ENCODE measurements at regions not wholly inside any gene's neighbourhood (a gene's known extent, or its start where the extent isn't known, plus 50 kb on each side); places are given as distances from the start of the nearest gene placed in this dataset.

- DNase-seq = no peak
Observed at GRCh38 chr2:146532509-146533147, 1312.2 kb upstream of the ACVR2A start.

- no peak for DNase-seq
Observed at GRCh38 chr2:146532009-146532408, 1312.8 kb upstream of the ACVR2A start.

DNA sequence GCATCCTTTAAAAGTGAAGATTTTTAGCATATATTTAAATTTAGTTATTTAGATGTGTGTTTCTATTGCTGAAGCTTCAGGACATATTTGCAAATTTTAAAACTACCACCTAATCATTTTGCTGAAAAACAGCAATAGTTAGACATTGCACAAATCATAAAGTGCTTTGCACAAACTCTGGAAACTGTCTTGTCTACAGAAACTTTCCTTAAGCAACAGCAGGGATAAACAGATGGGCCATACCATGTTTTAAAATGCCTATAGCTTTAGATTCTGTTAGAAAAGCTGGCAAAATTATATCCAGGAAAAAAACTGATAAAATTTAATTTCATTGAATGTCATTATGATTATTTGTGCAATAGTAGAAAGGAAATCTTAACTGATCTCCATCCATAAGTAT is 1313.9 kb upstream of the ACVR2A start:
- DNase-seq = no peak

GRCh38 chr2:146527166-146527565 is 1317.7 kb upstream of the ACVR2A start:
- no peak for DNase-seq

DNA sequence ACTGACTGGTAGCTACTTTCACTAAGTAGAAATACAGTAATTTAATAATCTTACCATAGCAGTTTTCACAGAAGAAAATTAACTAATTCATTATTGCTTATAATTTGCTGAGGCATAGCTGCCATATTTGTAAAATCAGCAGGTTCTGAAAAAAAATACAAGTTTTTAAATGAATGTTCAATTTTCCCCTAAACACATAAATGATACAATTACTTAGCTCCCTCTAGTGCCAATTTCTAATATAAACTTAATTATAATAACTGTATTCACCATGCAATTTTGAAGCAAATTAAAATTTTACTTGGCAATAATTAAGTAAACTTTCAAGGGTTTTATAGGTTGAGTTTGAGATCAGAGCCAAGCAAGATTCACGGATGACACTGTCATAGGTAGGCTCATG is 1321.6 kb upstream of the ACVR2A start:
- no peak for DNase-seq

GRCh38 chr2:146506851-146507250 is 1338.0 kb upstream of the ACVR2A start:
- DNase-seq = no peak

GRCh38 chr2:146503366-146503765 is 1341.5 kb upstream of the ACVR2A start:
- DNase-seq = no peak

DNA sequence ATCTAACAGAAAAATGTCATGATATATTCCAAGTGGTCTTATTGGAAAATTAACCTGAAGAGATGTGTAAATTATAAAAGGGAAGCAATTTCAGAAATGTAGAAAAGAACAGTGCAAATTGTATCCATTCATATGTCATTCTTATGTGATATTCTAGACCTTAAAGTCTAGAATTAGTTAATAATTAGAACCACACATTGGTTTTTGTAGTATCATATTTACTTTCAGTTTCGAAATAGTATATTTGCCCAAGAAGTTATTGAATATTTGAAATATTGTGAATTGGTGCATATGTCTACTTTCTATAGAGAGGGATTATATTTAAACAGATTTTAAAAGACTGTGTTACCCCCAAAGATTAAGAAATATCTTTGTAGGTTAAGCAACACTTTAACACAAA is 1348.6 kb upstream of the ACVR2A start:
- DNase-seq = no peak

DNA sequence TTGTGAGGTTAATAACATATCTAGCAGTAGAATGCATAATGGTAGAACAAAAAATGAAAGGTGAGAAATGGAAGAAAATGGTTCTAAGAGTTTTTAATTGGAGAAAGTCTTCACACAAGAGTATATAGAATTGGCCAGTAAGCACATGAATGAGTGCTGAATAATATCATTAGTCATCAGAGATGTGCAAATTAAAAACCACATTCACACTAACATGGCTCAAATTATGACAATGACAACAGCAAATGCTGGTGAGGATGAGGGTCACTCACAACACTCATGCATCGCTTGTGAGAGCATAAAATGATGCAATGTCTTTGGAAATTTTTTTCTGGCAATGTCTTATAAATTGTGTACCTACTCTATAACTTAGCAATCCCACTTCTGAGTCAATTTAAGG is 1355.4 kb upstream of the ACVR2A start:
- DNase-seq = no peak

GRCh38 chr2:146481629-146482028 is 1363.2 kb upstream of the ACVR2A start:
- DNase-seq = no peak

DNA sequence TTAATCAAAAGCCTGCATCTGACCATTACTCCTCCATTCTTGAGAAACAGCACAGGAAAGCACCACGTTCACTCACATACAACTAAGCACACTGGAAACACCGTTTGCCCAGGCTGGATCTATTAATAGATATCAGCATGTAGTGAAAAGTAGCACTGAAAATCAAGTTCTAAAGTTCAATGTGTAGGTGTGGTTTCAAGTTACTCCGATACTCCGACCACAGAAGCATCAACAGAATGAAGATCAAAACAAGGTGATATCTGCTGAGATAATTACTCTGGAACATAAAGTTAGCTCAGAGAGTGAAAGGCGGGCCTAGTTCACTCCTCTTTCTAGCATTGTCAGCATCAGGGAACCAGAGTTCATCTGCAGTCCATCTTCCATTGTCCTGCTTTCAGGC is 1367.4 kb upstream of the ACVR2A start:
- no peak for DNase-seq

- DNase-seq = no peak
Observed at GRCh38 chr2:146468578-146468977, 1376.3 kb upstream of the ACVR2A start.

- DNase-seq = no peak
Observed at GRCh38 chr2:146467425-146467824, 1377.4 kb upstream of the ACVR2A start.

DNA sequence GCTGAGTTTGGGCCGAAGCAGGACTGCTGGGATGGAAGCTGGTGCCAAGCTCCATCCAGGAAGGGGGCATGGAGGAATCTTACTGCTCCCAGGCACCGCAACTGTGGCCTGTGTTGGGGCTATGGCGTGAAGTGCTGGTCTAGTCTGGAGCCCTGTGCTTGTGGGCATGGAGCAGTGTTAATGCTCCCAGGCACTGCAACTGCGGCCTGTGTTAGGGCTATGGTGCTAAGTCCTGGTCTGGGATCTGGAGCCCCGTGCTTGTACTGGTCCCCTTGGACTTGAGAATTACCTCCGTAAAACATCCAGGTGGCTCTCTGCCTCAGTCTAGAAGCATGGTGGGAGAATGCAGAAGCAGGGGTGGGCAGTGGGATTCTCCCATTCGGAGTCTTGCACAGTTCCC is 1379.4 kb upstream of the ACVR2A start:
- no peak for DNase-seq

DNA sequence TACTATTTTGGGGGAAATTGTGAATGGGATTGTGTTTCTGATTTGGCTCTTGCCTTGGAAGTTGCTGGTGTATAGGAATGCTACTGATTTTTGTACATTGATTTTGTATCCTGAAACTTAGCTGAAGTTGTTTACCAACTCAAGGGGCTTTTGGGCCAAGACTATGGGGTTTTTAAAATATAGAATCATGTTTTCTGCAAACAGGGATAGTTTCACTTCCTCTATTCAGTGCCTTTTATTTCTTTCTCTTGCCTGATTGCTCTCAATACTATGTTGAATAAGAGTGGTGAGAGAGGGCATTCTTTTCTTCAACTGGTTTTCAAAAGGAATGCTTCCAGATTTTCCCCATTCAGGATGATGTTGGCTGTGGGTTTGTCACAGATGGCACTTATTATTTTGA is 1383.8 kb upstream of the ACVR2A start:
- DNase-seq = no peak

- DNase-seq = no peak
Observed at GRCh38 chr2:146458585-146458984, 1386.2 kb upstream of the ACVR2A start.

- DNase-seq = no peak
Observed at GRCh38 chr2:146457221-146457620, 1387.6 kb upstream of the ACVR2A start.

- DNase-seq = no peak
Observed at GRCh38 chr2:146455325-146455724, 1389.5 kb upstream of the ACVR2A start.

- no peak for DNase-seq
Observed at GRCh38 chr2:146451972-146452371, 1392.9 kb upstream of the ACVR2A start.

DNA sequence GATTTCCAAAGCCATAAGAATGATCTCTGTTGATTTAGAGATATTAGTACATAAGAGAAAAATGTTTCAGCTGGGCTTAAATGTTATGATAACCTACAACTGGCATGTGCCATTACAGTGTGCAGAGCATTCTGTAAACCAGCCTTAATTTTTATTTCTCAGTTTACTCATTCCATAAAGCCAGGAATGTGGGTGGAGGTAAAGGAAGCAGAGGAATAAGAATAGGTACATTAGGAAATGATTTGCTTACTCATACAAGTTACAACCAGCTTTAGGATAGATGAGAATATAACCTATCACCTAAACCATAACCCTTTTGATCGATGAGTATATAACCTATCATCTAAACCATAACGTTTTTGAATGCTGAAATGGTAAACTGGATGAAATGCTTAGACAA is 1394.7 kb upstream of the ACVR2A start:
- no peak for DNase-seq

DNA sequence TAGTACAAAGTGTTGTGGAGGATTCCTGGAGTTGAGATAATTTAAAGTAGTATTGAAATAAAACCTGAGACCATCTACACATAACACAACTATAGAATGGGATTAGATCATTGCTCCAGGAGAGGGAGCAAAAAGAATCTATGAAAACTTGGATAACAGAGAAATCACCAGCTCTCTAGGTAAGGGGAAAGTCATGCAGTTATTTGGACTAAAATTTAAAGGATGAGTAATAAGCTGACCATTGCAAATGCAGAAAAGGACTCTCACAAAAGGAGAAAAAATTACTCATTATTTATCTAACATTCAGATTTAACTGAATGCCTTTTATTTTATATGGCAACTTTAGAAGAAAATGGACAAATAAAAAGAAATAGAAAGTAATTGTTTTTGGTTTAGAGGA is 1399.8 kb upstream of the ACVR2A start:
- DNase-seq = no peak

DNA sequence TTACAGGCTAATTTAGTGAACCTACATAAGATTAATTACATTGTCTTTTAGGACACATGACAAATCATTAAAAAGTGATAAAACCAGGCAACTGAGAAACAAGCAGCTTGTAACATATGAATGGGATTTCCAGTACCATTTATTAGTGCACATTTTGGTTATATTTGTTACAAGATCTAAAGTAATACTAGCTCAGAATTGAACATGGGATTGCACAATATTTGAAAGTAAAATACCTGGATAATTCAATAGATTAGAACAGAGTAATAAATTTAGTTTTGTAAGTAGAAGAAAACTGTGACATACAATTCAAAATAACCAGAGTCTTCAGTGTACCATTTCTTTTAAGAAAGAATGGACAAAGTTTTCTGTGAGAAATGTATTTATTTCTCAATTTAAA is 1400.7 kb upstream of the ACVR2A start:
- DNase-seq = no peak

DNA sequence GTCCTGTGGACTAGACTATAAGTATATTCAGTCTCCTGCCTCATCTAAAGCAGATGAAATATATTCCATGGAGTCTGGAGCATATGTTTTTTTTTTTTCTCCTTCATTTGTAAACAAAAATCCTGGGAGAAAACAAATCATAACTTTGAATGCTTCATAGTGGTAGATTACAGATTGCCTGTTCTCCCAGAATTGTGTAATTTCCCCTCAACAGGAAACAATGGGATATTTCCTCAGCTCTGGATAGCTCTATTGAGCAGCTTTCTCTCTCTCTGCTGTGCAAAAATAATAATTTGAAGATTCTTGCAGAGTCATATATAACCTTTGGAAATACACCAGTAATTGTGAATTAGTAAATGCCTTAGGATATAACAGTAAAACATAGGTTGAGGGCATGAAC is 1406.6 kb upstream of the ACVR2A start:
- no peak for DNase-seq

- no peak for DNase-seq
Observed at GRCh38 chr2:146437712-146438111, 1407.1 kb upstream of the ACVR2A start.

DNA sequence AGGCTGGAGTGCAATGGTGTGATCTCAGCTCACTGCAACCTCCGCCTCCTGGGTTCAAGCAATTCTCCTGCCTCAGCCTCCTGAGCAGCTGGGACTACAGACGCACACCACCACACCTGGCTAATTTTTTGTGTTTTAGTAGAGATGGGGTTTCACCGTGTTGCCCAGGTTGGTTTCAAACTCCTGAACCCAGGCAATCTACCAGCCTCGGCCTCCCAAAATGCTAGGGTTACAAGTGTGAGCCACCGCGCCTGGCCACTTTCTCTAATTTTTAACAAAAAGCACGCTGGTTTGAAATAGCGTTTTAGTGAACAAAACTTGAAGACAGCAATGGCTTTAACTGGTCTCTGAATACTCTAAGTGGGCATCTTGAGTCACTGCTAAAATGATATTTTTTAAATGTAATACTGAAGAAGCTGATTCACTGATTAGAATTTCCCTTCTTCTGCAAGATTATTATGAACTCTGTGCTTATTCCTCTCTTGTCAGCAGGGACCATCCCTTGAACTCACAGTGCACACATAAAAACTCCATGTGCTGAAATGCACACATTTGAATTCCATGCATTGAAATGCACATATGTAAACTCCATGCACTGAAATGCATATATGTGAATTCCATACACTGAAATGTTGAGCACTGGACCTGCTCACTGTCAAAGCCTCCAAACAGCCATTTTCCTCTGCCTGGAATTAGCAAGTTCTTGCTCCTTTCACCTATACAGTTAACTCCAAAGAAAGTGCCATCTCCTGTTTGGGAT is 1411.5 kb upstream of the ACVR2A start:
- DNase-seq = no peak
